ENCODE measurements at regions not wholly inside any gene's neighbourhood (a gene's known extent, or its start where the extent isn't known, plus 50 kb on each side); places are given as distances from the start of the nearest gene placed in this dataset.

DNA sequence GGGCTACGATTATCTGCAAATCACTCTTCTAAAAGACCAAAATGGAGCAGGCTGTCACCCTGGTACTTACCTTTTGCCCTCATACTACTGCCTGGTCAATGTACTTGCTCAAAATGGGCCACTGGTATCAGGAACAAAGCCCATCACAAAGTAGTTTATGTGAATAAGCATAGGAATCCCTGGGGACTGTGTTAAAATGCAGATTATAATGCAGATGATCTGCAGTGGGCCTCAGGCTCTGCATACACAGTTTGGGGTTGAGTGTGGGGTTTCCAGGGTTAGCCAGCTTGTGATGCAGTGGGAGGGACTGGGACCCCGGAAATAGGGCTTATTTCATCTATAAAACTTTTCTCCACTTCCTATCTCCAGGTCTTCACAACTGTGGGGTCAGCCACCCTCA lies 173.1 kb downstream of the HSD17B3 start:
- TF ChIP-seq, protein P1, sequence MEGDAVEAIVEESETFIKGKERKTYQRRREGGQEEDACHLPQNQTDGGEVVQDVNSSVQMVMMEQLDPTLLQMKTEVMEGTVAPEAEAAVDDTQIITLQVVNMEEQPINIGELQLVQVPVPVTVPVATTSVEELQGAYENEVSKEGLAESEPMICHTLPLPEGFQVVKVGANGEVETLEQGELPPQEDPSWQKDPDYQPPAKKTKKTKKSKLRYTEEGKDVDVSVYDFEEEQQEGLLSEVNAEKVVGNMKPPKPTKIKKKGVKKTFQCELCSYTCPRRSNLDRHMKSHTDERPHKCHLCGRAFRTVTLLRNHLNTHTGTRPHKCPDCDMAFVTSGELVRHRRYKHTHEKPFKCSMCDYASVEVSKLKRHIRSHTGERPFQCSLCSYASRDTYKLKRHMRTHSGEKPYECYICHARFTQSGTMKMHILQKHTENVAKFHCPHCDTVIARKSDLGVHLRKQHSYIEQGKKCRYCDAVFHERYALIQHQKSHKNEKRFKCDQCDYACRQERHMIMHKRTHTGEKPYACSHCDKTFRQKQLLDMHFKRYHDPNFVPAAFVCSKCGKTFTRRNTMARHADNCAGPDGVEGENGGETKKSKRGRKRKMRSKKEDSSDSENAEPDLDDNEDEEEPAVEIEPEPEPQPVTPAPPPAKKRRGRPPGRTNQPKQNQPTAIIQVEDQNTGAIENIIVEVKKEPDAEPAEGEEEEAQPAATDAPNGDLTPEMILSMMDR (IDR thresholded peaks at IDR 0.05) = no peak
- no peak for TF ChIP-seq POLR2A (IDR thresholded peaks at IDR 0.05)
